Liver (tissue), 3 donors: ENCODE measurements at regions not wholly inside any gene's neighbourhood (a gene's known extent, or its start where the extent isn't known, plus 50 kb on each side); places are given as distances from the start of the nearest gene placed in this dataset.

Experiments
- CTCF ChIP-seq: fragments of 150-350 bp; IDR thresholded peaks from 2 replicates; pipeline ENCODE4 v1.5.1; 2017; ENCODE audit warnings: improper control_type of control experiment, low read depth, low read length; ENCODE audit not compliant: missing input control
- GABPA ChIP-seq, 2 donors: IDR thresholded peaks in 1 of 2; conservative IDR thresholded peaks in 1 of 2; 2 replicates each; pipeline ENCODE4 v1.6.1; 2016; ENCODE audit warnings: antibody characterized with exemption in 2 of 2, mild to moderate bottlenecking in 1 of 2, moderate library complexity in 1 of 2
- JUND ChIP-seq, 2 donors: IDR thresholded peaks; 2 replicates each; pipeline ENCODE4 v1.6.1; 2016; ENCODE audit warnings: antibody characterized with exemption in 2 of 2
- RAD21 ChIP-seq, 2 donors: IDR thresholded peaks; 2 replicates each; pipeline ENCODE4 v1.6.1; 2016; ENCODE audit warnings: antibody characterized with exemption in 2 of 2, mild to moderate bottlenecking in 2 of 2
- TAF1 ChIP-seq: conservative IDR thresholded peaks from 2 replicates; pipeline ENCODE4 v1.6.1; 2016; ENCODE audit warnings: antibody characterized with exemption, mild to moderate bottlenecking
- donor health status: healthy.
- donor health status: healthy.

GRCh38 chr12:77493302-77494168, 337.2 kb upstream of the NAV3 start:
- TF ChIP-seq GABPA (IDR thresholded peaks at IDR 0.05 in 1 of 2, conservative IDR thresholded peaks at IDR 0.05 in 1 of 2) (no peak), CTCF (no peak), JUND (IDR thresholded peaks at IDR 0.05) (no peak), TAF1 (no peak), RAD21 (IDR thresholded peaks at IDR 0.05) (no peak)
